ENCODE measurements at regions not wholly inside any gene's neighbourhood (a gene's known extent, or its start where the extent isn't known, plus 50 kb on each side); places are given as distances from the start of the nearest gene placed in this dataset.
"Not testable (repeated sequence)": the region's sequence is repeated elsewhere in the genome, so short reads cannot be mapped to it uniquely, and the experiment has no call there.

GRCh38 chr2:65754219-65754618 lies 321.8 kb upstream of the SPRED2 start:
- H3K27ac ChIP-seq, result no peak overlapping the region
- H3K4me3 ChIP-seq, result no peak overlapping the region
- no peaks in the 10 kb centered on the region for H3K27me3 ChIP-seq
- peaks cover 0 to 11% (median 0%) of the 10 kb centered on the region in 3 donors for H3K9me3 ChIP-seq
- no peak for ATAC-seq
- H3K4me1 ChIP-seq, result peaks cover 0 to 3% (median 0%) of the 10 kb centered on the region in 3 donors
- H3K36me3 ChIP-seq, result no peaks in the 10 kb centered on the region
- no peak for TF ChIP-seq POLR2A (IDR thresholded peaks at IDR 0.05)
- TF ChIP-seq CTCF (IDR thresholded peaks at IDR 0.05), result no peak
- no peak for TF ChIP-seq EP300 (IDR thresholded peaks at IDR 0.05)
- no peak for TF ChIP-seq POLR2AphosphoS5 (IDR thresholded peaks at IDR 0.05)
- WGBS, 2 donors (ENCODE audit: low coverage in 1 of 2), result 22 to 32% methylated on average over 1 of the region's 1 CpG

- Histone ChIP-seq H3K36me3 (no peaks in the 10 kb centered on the region), H3K9me3 (no peaks in the 10 kb centered on the region), H3K4me3 (no peak overlapping the region), H3K27ac (no peak overlapping the region), H3K4me1 (peaks cover 0 to 3% (median 0%) of the 10 kb centered on the region in 3 donors), H3K27me3 (no peaks in the 10 kb centered on the region)
- no peak for ATAC-seq
- TF ChIP-seq POLR2A (IDR thresholded peaks at IDR 0.05), result no peak
- no peak for TF ChIP-seq CTCF (IDR thresholded peaks at IDR 0.05)
- TF ChIP-seq EP300 (IDR thresholded peaks at IDR 0.05), result no peak
- TF ChIP-seq POLR2AphosphoS5 (IDR thresholded peaks at IDR 0.05), result no peak
- 55% methylated on average over 2 of the region's 2 CpGs; no CpG with 5 or more reads in 1 of the 2 donors for WGBS, 2 donors (ENCODE audit: low coverage in 1 of 2)
Measured at GRCh38 chr2:65751408-65751807, 319.0 kb upstream of the SPRED2 start.

GRCh38 chr2:65749545-65749944 lies 317.1 kb upstream of the SPRED2 start:
- Histone ChIP-seq H3K4me1 (peaks cover 0 to under 1% (median 0%) of the 10 kb centered on the region in 3 donors), H3K9me3 (no peaks in the 10 kb centered on the region), H3K4me3 (no peak overlapping the region), H3K36me3 (no peaks in the 10 kb centered on the region), H3K27me3 (no peaks in the 10 kb centered on the region), H3K27ac (no peak overlapping the region)
- TF ChIP-seq POLR2AphosphoS5 (IDR thresholded peaks at IDR 0.05), result no peak
- TF ChIP-seq POLR2A (IDR thresholded peaks at IDR 0.05), result no peak
- no peak for TF ChIP-seq CTCF (IDR thresholded peaks at IDR 0.05)
- no peak for TF ChIP-seq EP300 (IDR thresholded peaks at IDR 0.05)
- ATAC-seq, result no peak
- WGBS, 2 donors (ENCODE audit: low coverage in 1 of 2), result 60 to 100% methylated on average over 1 to 3 of the region's 3 CpGs

- H3K4me1 ChIP-seq, H3K4me3 ChIP-seq, H3K27ac ChIP-seq, H3K27me3 ChIP-seq, H3K9me3 ChIP-seq, H3K36me3 ChIP-seq, ATAC-seq: not testable (repeated sequence)
- 55 to 57% methylated on average over 4 of the region's 4 CpGs for WGBS, 2 donors (ENCODE audit: low coverage in 1 of 2)
Measured at GRCh38 chr2:65747875-65748274, 315.5 kb upstream of the SPRED2 start.

- Histone ChIP-seq H3K9me3 (no peaks in the 10 kb centered on the region), H3K36me3 (no peaks in the 10 kb centered on the region), H3K4me3 (no peak overlapping the region), H3K27me3 (no peaks in the 10 kb centered on the region), H3K27ac (no peak overlapping the region), H3K4me1 (no peaks in the 10 kb centered on the region)
- TF ChIP-seq POLR2A (IDR thresholded peaks at IDR 0.05) (no peak), EP300 (IDR thresholded peaks at IDR 0.05) (no peak), CTCF (IDR thresholded peaks at IDR 0.05) (no peak), POLR2AphosphoS5 (IDR thresholded peaks at IDR 0.05) (no peak)
- no peak for ATAC-seq
- WGBS, 2 donors (ENCODE audit: low coverage in 1 of 2), result 71 to 91% methylated on average over 4 to 11 of the region's 11 CpGs
Measured at GRCh38 chr2:65746931-65747675, 314.7 kb upstream of the SPRED2 start.

All from gastroesophageal sphincter (tissue), 4 donors.